ENCODE measurements at regions not wholly inside any gene's neighbourhood (a gene's known extent, or its start where the extent isn't known, plus 50 kb on each side); places are given as distances from the start of the nearest gene placed in this dataset.
A peak's percentile ranks its signal among the peaks of the same experiment; 100 is the strongest.
"Not testable (repeated sequence)": the region's sequence is repeated elsewhere in the genome, so short reads cannot be mapped to it uniquely, and the experiment has no call there.

DNA sequence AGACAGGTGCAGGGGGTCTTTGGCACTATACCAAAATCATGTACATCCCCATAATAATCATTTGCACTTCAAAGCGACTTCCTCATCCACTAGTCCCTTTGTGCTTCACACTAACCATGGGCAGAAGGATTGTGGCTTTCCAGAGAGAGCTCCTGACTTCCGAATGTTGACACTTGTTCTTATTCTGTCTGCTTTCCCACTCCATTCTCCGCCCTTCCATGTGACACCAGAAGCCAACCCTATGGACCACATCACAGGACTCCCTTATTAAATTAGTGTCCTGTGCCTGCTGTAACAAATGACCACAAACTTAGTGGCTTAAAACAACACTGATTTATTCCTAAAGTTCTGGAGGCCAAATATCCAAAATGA lies 91.6 kb downstream of the CMC2 start:
- DNase-seq: no peak

DNA sequence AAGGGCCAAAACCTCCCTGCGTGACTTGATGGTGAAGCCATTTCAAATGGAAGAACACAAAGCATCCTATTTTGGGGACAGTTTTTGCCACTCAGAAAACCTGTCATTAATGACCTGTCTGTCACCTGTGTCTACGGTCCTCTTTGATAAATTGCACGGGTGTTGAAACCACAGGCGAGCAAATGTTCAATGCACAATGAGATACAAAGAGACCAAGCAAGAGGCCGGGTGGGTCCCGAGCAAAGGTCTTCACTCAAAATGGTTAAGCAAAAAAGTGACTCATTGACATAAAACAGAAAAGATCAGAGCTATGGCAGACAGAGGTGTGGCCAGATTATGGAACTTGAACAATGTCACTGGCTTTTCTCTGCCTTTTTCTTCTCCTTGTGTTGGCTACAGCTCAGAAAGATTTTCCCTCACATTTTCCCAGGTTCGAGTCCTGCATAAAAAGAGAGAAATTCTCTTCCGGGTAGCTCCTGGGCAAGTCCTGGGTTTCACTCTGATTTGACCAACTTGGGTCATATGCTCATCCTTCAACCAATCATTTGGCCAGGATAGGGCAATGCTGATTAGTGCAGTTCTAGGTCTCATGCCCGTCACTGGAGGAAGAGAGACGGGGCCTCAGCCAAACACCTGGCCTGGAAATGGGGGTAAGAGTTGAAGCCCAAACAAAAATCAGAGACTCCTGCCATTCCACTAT lies 92.2 kb downstream of the CMC2 start:
- no peak for DNase-seq

DNA sequence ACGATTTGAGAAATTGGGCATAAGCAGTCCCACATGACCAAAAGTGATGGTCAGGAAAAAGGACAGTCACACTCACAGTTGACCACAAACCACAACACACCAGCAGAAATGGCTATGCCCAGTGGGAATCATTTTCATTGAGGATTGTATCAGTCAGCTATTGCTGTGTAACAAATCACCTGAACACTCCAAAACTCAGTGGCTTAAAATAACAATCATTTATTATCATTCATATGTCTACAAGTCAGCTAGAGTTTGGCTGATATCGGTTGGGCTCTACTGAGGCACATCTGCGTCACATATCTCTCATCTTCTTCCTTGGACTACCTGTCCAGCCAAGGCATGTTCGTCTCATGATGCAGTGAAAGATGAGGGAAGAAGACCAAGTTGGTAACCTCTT lies 93.3 kb downstream of the CMC2 start:
- no peak for DNase-seq

DNA sequence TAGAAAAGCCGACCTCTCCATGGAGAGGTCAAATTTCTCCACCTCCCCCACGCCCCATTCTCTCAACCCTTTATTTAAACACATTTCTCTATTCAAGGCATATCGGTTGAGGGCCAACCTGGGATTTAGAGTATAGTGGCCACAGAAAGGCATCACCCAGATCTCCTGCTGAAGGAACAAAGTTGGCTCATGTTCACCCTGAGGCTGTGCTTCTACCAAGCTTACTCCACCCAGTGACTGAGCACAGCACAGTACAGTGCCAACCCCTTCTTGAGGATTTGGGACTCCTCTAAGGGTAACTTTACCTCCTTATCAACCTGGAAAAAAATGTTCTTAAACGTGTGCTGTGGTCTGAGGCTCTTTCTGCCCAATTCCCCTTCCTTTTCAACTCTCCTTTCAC lies 94.0 kb downstream of the CMC2 start:
- no peak for DNase-seq

DNA sequence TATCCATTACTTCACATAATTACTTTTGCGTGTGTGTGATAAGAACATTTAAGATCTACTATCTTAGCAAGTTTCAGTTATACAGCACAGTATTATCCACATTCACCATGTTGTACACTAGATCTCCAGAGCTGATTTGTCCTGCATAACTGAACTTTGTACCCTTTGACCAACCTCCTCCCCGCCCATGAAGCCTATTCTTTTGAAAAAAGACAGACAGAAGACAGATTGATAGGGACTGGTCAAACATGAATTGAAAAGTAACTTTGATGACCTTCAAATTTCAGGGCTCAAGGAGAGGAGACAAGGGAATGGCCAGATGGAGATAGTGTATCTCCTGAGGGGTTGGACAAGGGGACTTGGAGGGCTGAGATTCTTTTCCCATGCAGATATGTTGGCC lies 96.3 kb downstream of the CMC2 start:
- no peak for DNase-seq

DNA sequence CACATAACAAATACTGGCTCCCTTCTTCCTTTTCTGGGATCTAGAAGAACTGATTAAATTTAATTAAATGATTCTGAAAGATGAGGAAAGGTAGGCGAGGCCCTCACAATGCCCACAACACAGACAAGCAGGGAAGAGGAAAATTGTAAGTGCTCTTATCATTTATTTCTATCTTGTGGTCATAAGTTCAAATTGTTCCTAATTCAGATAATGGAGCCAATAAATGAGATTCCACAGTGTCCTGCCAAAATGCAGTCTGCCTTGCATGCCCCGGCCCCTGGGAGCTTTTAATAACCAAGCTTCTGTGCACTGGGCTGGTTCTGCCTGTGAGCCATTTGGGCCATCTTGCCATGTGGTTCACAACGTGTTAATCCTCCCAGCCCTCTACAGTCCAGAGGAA lies 97.0 kb downstream of the CMC2 start:
- DNase-seq: no peak

DNA sequence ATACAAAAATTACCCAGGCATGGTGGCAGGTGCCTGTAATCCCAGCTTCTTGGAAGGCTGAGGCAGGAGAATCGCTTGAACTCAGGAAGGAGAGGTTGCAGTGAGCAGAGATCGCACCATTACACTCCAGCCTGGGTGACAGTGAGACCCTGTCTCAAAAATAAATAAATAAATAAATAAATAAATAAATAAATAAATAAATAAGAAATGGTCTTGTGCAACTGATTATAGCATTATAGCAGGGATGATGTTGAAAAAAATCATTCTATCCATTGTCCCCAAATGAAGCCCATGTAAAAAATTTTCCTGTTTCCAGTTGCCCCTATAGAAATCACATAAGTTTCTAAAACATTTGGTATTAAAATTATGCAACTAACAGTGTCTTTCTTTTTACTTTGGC lies 100.5 kb downstream of the CMC2 start:
- DNase-seq: not testable (repeated sequence)

DNA sequence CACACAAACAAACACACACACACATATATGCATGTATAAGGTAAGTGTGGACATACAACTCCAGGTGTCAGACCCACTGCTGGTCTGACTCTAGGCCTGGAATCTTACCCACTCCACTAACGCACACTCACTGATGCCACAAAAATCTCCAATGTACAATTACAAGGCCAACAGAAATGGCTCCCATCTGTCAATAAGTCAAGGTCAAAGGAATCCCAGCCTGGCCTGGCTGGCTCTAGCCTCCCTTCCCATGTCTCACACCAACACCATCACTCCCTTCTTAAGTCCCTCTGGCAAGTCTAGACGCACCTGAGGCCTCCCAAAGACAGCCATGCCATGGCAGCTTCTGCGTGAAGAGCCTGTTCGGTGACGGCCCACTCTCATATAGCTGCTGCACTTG lies 99.2 kb upstream of the CDYL2 start:
- no peak for DNase-seq

DNA sequence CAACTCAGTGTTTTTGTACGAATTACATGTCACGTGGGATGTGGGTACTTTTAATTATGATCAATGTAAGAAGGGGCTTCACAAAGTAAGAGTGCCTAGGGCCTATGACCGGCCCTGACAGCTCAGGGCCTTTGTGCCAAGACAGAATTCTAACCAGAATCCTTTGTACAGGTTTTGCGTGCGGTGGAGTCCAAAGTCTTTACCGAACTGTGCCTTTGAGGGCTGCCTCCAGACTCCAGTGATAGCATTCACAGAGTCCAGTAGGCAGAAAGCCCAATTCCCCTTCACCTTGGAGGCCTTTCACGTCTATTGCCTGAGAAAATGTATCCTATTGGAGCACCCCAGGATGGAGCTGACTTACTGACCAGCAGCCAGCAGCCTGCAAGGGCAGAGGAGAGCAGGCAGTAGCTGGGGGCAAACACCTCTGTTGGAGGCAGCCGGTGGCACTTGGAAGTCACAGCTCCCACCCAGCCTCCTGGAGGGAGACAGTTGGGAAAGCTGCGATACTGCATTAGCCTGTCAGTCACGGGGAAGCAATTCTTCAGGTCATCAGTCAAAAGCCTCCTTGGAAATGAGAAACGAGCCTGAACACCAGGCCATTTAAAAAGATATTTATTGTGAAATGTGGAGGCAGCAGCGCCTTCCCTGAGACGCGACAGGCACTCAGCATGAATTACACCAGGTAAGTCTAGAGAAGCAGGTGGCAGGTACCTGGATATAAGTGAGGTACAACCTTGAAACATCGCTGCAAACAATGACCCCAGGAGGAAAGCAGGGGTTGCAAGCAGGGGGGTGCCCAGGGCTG lies 98.1 kb upstream of the CDYL2 start:
- DNase-seq: no peak

DNA sequence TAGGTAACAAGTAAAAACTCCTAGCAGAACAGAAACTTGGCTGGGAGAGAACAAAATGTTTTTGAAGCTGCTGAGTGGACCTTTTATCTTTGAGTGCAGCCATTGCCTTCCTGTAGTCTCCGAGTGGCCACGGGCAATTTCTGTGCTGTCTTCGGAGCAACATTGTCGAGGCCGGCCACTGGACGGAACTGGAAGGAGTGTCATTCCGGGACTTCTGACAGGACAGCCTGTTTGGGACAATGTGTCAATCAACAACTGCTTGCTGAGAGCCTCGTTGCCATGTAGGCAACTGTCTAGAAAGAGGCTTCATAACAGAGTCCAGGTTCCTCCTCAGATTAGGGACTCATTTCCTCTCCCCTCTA lies 96.2 kb upstream of the CDYL2 start:
- no peak for DNase-seq

DNA sequence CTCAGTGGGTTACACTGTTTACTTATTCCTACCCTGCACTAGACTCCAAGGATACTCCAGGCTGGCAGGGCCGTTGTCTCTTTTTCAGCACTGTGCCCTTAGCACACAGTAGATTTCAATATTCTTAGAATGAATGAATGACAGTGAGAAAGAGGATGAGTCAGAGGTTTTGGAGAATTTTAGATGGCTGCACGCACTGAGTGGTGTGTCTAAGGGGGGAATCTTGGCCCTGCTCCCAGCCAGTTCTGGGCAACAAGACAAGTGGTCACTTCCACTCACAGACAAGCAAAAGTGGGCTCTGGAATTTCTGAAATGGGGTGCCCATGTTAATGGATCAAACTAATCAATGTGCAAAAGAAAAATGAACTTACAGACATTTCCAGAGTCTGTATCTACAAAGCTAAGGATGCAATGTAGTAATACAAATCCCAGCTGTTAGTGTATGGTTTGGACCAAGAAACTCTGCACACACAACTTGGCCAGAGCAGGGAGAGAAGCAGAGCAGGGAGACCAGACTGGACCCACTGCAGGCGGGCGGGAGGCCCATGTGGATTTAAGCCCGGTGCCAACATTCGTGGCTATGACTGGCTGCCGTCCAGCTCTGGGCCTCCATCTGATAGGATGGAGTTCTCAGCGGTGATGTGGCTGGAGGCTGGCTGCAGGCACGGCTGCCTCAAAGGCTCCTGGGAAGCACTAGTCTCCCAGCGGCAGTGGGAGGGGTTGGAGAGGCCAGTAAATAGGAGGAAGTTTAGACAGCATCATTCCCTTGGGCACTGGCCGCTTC lies 95.6 kb upstream of the CDYL2 start:
- peak; percentile 85 for DNase-seq

DNA sequence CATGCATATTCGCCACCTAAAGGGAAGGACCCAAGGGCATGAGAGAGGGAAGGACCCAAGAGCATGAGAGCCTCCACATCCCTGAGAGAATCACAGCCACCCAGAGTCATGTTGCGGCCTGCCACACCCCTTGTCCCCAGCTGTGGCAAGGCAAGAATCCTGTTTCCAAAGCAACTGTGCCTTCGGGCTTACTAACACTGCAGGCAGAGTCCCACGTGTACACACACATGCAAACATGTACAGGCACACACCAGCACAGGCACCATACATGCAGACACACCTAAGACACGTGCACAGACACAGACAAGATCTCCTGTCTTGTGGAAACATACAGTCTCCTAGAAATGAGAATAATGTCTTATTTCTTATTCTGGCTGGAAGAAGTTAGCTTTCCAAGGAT lies 92.4 kb upstream of the CDYL2 start:
- no peak for DNase-seq

DNA sequence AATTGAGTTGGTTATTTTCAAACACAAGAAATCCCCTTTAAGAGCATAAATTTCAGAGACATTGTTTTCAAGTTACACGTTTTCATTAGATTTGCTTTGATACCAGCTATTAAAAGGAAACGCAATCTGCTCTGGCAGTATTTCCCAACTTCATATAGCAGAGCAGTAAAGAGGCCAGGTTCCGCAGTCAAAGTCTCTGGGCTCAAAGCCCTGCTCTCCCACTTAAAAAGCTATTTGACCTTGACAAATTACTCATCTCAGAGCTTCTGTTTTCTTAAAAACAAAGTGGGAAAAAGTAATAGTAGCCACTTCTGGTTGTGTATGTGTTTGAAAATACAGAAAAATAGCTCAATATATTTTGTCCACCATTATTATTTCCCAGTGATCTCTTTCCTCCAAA lies 89.7 kb upstream of the CDYL2 start:
- DNase-seq: no peak

DNA sequence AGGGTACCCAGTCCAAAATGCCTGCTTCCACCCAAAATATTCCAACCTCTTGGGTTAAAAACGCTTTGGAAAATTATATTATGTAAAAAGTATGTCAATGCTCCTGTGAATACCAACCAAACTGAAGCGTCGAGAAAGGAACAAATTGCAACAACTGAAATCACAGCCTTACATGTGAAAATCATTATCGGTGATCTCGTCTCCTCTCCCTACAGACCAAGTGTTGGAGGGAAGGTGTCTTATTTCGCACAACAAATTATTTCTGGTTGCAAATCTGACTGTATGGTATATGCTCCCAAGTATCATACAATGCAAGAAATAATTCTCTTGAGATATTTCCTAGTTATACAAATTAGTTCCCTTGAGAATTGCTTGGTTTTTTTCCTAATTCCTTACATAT lies 89.3 kb upstream of the CDYL2 start:
- DNase-seq: no peak

DNA sequence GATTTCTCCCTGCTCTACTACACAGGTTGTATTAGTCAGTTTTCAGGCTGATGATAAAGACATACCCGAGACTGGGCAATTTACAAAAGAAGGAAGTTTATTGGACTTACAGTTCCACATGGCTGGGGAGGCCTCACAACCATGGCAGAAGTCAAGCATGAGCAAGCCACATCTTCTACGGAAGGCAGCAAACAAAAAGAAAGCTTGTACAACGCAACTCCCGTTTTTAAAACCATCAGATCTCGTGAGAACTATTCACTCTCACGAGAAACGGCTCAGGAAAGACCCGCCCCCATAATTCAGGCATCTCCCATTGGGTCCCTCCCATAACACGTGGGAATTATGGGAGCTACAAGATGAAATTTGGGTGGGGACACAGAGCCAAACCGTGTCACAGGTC lies 88.0 kb upstream of the CDYL2 start:
- not testable (repeated sequence) for DNase-seq

DNA sequence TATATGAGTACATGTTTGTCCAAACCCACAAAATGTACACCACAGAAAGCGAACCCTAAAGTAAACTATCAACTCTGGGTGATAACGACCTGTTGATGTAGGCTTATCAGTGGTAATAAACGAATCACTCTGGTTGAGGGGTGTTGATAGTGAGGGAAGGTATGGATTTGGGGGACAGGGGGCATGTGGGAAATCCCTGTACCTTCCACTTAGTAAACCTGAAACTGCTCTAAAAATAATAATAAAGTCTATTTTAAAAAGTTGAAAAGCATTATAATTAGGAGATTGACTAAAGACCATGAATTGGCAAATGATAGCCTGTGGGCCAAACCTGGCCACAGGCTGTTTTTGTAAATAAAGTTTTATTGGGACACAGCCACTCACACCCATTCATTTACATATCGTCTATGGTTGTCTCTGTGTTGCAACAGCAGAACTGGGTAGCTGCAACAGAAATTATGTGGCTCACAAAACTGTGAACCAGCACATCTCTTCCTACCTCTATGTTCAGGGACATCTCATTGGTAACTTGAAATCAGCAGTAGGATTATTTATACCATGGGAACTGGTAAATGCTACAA lies 85.5 kb upstream of the CDYL2 start:
- no peak for DNase-seq

DNA sequence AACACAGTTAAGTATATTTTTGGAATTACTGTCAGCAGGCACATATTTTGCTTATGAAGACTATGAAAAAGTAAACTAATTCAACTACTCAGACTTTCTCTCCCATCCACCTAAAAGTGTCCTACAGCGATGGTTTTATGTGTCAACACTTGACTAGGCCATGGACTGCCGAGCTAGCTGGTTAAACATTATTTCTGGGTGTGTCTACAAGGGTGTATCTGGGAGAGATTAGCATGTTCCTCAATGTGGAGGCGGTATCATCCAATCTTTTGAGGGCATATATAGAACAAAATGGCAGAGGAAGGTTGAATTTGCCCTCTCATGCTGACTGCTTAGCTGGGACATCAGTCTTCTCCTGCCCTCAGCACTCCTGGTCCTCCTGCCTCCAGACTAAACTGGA lies 82.7 kb upstream of the CDYL2 start:
- DNase-seq: no peak

DNA sequence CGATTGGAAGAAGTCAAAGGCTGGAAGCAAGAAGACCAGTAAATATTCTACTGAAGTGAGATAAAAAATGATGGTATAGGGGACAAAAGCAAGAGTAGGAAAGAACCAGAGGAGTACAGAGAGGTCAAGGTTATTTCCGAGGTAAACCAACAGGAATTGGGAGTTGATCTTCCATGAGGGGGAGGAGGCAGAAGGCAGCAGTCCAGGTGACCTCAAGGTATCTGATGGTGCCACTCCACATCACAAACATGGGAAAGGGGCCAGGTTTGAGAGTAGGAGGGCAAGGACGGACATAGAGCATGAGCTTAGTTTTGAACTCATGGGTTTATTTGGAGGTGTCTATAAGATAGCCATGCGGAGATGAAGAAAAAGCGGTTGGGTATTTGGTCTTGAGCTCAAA lies 79.4 kb upstream of the CDYL2 start:
- DNase-seq: no peak

DNA sequence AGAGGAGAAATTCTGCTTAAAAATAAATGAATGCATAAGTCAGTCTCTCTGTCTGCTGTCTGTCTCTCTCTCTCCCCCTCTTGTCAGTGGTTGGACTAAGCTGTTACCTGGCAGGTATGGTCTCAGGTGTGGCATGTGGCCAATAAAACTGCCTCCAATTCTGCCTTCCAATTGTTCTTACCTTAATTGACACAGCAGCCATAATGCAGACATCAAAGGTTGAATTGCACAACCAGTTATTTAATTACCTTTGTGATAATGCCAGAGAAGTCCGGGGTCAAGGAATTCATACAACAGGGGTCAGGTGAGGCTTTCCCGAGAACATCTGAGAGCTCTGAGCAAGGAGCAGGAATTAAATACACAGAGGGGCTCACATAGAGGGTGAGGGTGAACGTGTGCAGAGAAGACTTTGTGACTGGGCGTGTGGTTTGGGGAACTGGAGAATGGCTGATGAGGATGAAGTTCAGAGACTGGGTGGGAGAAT lies 78.8 kb upstream of the CDYL2 start:
- no peak for DNase-seq

DNA sequence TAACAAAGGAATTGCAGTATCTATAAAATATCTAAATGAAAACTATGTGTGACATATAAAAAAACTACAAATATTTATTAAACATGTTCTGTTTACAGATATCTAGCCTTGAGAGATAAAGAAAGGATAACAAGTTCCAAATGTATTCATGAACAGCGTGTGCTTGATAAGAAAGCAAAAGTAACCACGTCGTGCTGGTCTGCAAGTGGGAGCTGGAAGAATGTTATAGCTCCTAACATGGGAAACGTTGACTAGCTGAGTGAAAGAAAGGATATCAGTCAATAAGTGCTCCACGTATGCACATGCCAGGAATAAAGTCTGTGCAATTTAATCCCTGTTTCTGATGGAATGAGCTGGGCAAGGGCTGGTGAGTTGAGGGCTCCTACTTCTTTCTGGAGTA lies 71.2 kb upstream of the CDYL2 start:
- DNase-seq: no peak

DNA sequence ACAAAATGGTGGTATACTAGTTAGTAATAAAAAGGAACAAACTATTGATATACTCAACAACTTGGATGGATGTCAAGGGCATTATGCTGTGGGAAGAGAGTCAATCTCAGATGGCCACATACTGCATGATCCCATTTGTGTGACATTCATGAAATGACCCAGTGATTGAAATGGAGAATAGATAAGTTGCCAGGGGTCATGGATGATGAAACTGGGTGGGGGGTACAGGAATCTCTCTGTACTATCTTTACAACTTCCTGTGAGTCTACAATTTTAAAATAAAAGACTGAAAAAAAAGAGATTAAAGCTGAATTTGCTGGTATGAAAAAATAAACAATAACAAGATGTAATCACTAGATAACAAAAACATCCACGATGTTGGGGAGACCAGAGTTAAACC lies 70.5 kb upstream of the CDYL2 start:
- DNase-seq: no peak

DNA sequence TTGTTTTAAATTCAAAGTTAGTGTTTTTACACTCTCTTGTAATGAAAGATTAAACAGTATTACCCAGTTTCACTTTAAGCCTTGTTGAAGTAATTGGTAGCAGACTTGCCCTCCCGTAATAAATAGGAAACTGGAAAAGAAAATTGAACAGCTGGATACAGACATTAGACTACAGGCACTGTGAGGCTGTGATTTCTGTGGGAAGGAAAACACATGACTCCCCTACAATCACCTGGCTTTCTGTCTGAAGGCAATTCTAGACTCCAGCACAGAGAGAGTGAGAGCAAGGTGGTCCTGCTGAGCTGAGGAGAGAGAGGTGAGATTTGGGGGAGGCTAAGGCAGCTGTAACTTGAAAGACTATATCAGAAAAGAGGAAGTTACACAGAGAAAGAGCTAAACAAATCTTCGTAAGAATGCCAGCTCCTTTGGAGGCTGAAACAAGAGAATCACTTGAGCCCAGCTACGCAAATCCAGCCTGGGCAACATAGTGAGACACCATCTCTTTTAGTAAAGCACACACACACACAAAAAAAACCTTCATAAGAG lies 57.8 kb upstream of the CDYL2 start:
- no peak for DNase-seq

Measured in right forelimb (tissue), 1 donor.